Esophagus squamous epithelium (tissue), 5 donors: ENCODE measurements at regions not wholly inside any gene's neighbourhood (a gene's known extent, or its start where the extent isn't known, plus 50 kb on each side); places are given as distances from the start of the nearest gene placed in this dataset.
"Not testable (repeated sequence)": the region's sequence is repeated elsewhere in the genome, so short reads cannot be mapped to it uniquely, and the experiment has no call there.

Source experiments
- DNase-seq: peaks from one replicate; lab custom pipeline; 2025; lab: John Stamatoyannopoulos, UW
- H3K27ac ChIP-seq, 4 donors: fragments of 200-600 bp; sonication (generic); one replicate each; pipeline ENCODE4 v1.5.1; 2016 to 2019; ENCODE audit warnings: mild to moderate bottlenecking in 1 of 4
- H3K27me3 ChIP-seq, 4 donors: fragments of 200-600 bp; sonication (generic); 1 replicate in 3 of 4; 2 replicates in 1 of 4; pipeline versions ENCODE4 v1.5.1 to v1.6.0; 2017 to 2021; ENCODE audit warnings: antibody characterized with exemption in 1 of 4
- H3K36me3 ChIP-seq, 3 donors: fragments of 200-600 bp; sonication (generic); one replicate each; pipeline ENCODE4 v1.5.1; 2016 to 2019
- H3K4me1 ChIP-seq, 3 donors: fragments of 200-600 bp; sonication (generic); one replicate each; pipeline ENCODE4 v1.5.1; 2017 to 2019
- H3K4me3 ChIP-seq, 4 donors: fragments of 200-600 bp; sonication (generic); 1 replicate in 3 of 4; 2 replicates in 1 of 4; pipeline ENCODE4 v1.5.1; 2016 to 2019; ENCODE audit warnings: mild to moderate bottlenecking in 2 of 4, moderate library complexity in 1 of 4
- H3K9me3 ChIP-seq, 3 donors: fragments of 200-600 bp; sonication (generic); one replicate each; pipeline ENCODE4 v1.5.1; 2016 to 2019
- CTCF ChIP-seq, 6 experiments: fragments of 450-650 bp in 4 of 6; fragments of 200-600 bp in 2 of 6; sonication (generic) in 2 of 6; IDR thresholded peaks; one replicate each; pipeline ENCODE4 v1.5.1; 2016 to 2019; ENCODE audit warnings: antibody characterized with exemption in 6 of 6, mild to moderate bottlenecking in 4 of 6, moderate library complexity in 4 of 6
- POLR2A ChIP-seq, 4 donors: fragments of 450-650 bp; IDR thresholded peaks; one replicate each; pipeline ENCODE4 v1.6.1; 2017; ENCODE audit warnings: antibody characterized with exemption in 4 of 4, mild to moderate bottlenecking in 4 of 4, moderate library complexity in 3 of 4
- WGBS, 2 donors: methylation state at CpG; one replicate each; pipeline ENCODE4 v1.1.5; 2018; 5-methylcytosine and 5-hydroxymethylcytosine counted together
- intact Hi-C: fragments of 100-400 bp; cut with DNase I; formaldehyde crosslinking; loops from one replicate; pipeline ENCODE4 v1.15.0; 2022
- donor health status: DM: yes; HTN: yes; CAD: no.

GRCh38 chr13:44690376-44690775 is 114.2 kb upstream of the TSC22D1 start:
- Histone ChIP-seq H3K27me3 (peaks cover 0 to 6% (median 0%) of the 10 kb centered on the region in 4 donors), H3K27ac (no peak overlapping the region), H3K4me3 (no peak overlapping the region), H3K4me1 (no peaks in the 10 kb centered on the region), H3K9me3 (no peaks in the 10 kb centered on the region), H3K36me3 (no peaks in the 10 kb centered on the region)
- TF ChIP-seq POLR2A (IDR thresholded peaks at IDR 0.05) (no peak), CTCF (IDR thresholded peaks at IDR 0.05) (no peak)
- intact Hi-C loops: no loop called here
- DNase-seq: no peak
- 78 to 83% methylated on average over 3 to 5 of the region's 5 CpGs for WGBS, 2 donors

GRCh38 chr13:44688652-44689051 is 112.5 kb upstream of the TSC22D1 start:
- Histone ChIP-seq H3K27me3 (peaks cover 0 to 6% (median 0%) of the 10 kb centered on the region in 4 donors), H3K4me1 (no peaks in the 10 kb centered on the region), H3K4me3 (no peak overlapping the region), H3K36me3 (no peaks in the 10 kb centered on the region), H3K27ac (no peak overlapping the region), H3K9me3 (no peaks in the 10 kb centered on the region)
- TF ChIP-seq POLR2A (IDR thresholded peaks at IDR 0.05) (no peak), CTCF (IDR thresholded peaks at IDR 0.05) (no peak)
- DNase-seq: no peak
- intact Hi-C loops: no loop called here

- intact Hi-C loops: no loop called here
- Histone ChIP-seq H3K9me3 (no peaks in the 10 kb centered on the region), H3K27me3 (peaks cover 0 to 6% (median 0%) of the 10 kb centered on the region in 4 donors), H3K27ac (no peak overlapping the region), H3K36me3 (no peaks in the 10 kb centered on the region), H3K4me1 (no peaks in the 10 kb centered on the region), H3K4me3 (no peak overlapping the region)
- TF ChIP-seq CTCF (IDR thresholded peaks at IDR 0.05) (no peak), POLR2A (IDR thresholded peaks at IDR 0.05) (no peak)
- WGBS, 2 donors: 88 to 89% methylated on average over 4 of the region's 4 CpGs
- DNase-seq: no peak
Observed at GRCh38 chr13:44686531-44686934, 110.4 kb upstream of the TSC22D1 start.

- DNase-seq: no peak
- no peaks in the 10 kb centered on the region for H3K4me1 ChIP-seq
- no peak overlapping the region for H3K4me3 ChIP-seq
- TF ChIP-seq CTCF (IDR thresholded peaks at IDR 0.05): no peak
- intact Hi-C loops: no loop called here
- H3K9me3 ChIP-seq: no peaks in the 10 kb centered on the region
- H3K27ac ChIP-seq: no peak overlapping the region
- H3K36me3 ChIP-seq: no peaks in the 10 kb centered on the region
- H3K27me3 ChIP-seq: peaks cover 0 to 6% (median 0%) of the 10 kb centered on the region in 4 donors
- 50 to 52% methylated on average over 3 of the region's 3 CpGs for WGBS, 2 donors
Observed at GRCh38 chr13:44685641-44686040, 109.5 kb upstream of the TSC22D1 start.

GRCh38 chr13:44682416-44682815 is 106.3 kb upstream of the TSC22D1 start:
- H3K36me3 ChIP-seq, H3K27me3 ChIP-seq, H3K9me3 ChIP-seq, H3K4me1 ChIP-seq, DNase-seq, intact Hi-C loops, H3K27ac ChIP-seq, H3K4me3 ChIP-seq: not testable (repeated sequence)
- no CpG with 5 or more reads among the region's 35 CpGs for WGBS, 2 donors

- no peak overlapping the region for H3K4me3 ChIP-seq
- H3K4me1 ChIP-seq: no peaks in the 10 kb centered on the region
- intact Hi-C loops: no loop called here
- no peaks in the 10 kb centered on the region for H3K27me3 ChIP-seq
- no peak for DNase-seq
- H3K9me3 ChIP-seq: no peaks in the 10 kb centered on the region
- no peaks in the 10 kb centered on the region for H3K36me3 ChIP-seq
- no peak for TF ChIP-seq POLR2A (IDR thresholded peaks at IDR 0.05)
- TF ChIP-seq CTCF (IDR thresholded peaks at IDR 0.05): no peak
- H3K27ac ChIP-seq: no peak overlapping the region
Observed at GRCh38 chr13:44680746-44681355, 104.7 kb upstream of the TSC22D1 start.
